Heart left ventricle (tissue), 13 donors: ENCODE measurements at regions not wholly inside any gene's neighbourhood (a gene's known extent, or its start where the extent isn't known, plus 50 kb on each side); places are given as distances from the start of the nearest gene placed in this dataset.

Experiments used
- CTCF ChIP-seq, 12 donors: fragments of 200-600 bp; sonication (generic) in 4 of 12; IDR thresholded peaks; one replicate each; pipeline versions ENCODE4 v1.5.0 to v1.8.0; 2018 to 2022; ENCODE audit warnings: antibody characterized with exemption in 12 of 12, mild to moderate bottlenecking in 5 of 12
- POLR2A ChIP-seq, 2 donors: fragments of 450-650 bp; IDR thresholded peaks; one replicate each; pipeline ENCODE4 v1.6.1; 2017; ENCODE audit warnings: antibody characterized with exemption in 2 of 2, mild to moderate bottlenecking in 2 of 2, moderate library complexity in 2 of 2
- donor health status: ischemic (EF 13 %, LVEDD 7.1; RV severe dilation, severe dysfunction).
- donor health status: DM: no; HTN: yes; CAD: no.
- donor health status: DM: no; HTN: no; CAD: no.
- donor health status: ischemic (EF 25% LVEDD 6.9; RV normal size, moderate dysfunction).
- donor health status: ischemic (EF 25% LVEDD 5.7; RV mildly dilated, moderate dysfunction).
- donor health status: ischemic (EF 35%, LVEDD 5.7; RV mildly dilated, moderate dysfunction).
- donor health status: nonischemic (EF 11% LVEDD 7.7; RV severe dilation, severe dysfunction).
- donor health status: DM: yes; HTN: yes; CAD: no.
- donor health status: PGD.
- donor health status: ischemic (EF 29% LVEDD 5.4; RV normal size, mild dysfunction).
- donor health status: nonischemic (EF 23%, LVEDD 6.1; RV moderate dilation, normal function).

GRCh38 chr6:40139447-40139846 lies 205.2 kb upstream of the MOCS1 start:
- TF ChIP-seq CTCF (IDR thresholded peaks at IDR 0.05) (no peak), POLR2A (IDR thresholded peaks at IDR 0.05) (no peak)
